DND-41 (cell line): ENCODE measurements at regions not wholly inside any gene's neighbourhood (a gene's known extent, or its start where the extent isn't known, plus 50 kb on each side); places are given as distances from the start of the nearest gene placed in this dataset.

ENCODE experiments used
- ATAC-seq: fragments of 200-7000 bp; cut with Tn5 transposase; 3 replicates; pipeline ENCODE4 v1.9.1; 2021; ENCODE audit warnings: low read depth; ENCODE audit not compliant: insufficient read depth
- DNase-seq: peaks from one replicate; pipeline ENCODE4 v3.0.0-alpha.2; 2020
- H2AFZ ChIP-seq: 2 replicates; pipeline ENCODE4 v1.6.0; 2012; ENCODE audit warnings: low read depth, low read length
- H3K27ac ChIP-seq: 2 replicates; pipeline ENCODE4 v1.5.1; 2012; ENCODE audit warnings: low read length, inconsistent platforms
- H3K27me3 ChIP-seq: fragments of 200-600 bp; sonication (generic); 2 replicates; pipeline ENCODE4 v1.6.0; 2012; ENCODE audit warnings: low read length, mild to moderate bottlenecking, inconsistent platforms; ENCODE audit not compliant: insufficient read depth, poor library complexity
- H3K36me3 ChIP-seq: 2 replicates; pipeline ENCODE4 v1.5.1; 2012; ENCODE audit warnings: low read length, inconsistent platforms; ENCODE audit not compliant: insufficient read depth
- H3K4me1 ChIP-seq: 2 replicates; pipeline ENCODE4 v1.5.1; 2012; ENCODE audit warnings: mild to moderate bottlenecking, low read length; ENCODE audit not compliant: insufficient read depth
- H3K4me2 ChIP-seq: 2 replicates; pipeline ENCODE4 v1.6.0; 2012; ENCODE audit warnings: mild to moderate bottlenecking, moderate library complexity, low read length, inconsistent platforms; ENCODE audit not compliant: insufficient read depth
- H3K4me3 ChIP-seq, 2 experiments: fragments of 200-600 bp in 1 of 2; shearing (Covaris generic) in 1 of 2; 2 replicates each; pipeline ENCODE4 v1.5.1; 2012 to 2016; ENCODE audit warnings: inconsistent platforms in 2 of 2, low read length in 2 of 2, mild to moderate bottlenecking in 2 of 2, low read depth in 1 of 2, moderate library complexity in 1 of 2
- H3K79me2 ChIP-seq: 2 replicates; pipeline ENCODE4 v1.6.0; 2012; ENCODE audit warnings: low read length, inconsistent platforms; ENCODE audit not compliant: insufficient read depth
- H3K9ac ChIP-seq: 2 replicates; pipeline ENCODE4 v1.6.0; 2012; ENCODE audit warnings: low read depth, mild to moderate bottlenecking, inconsistent platforms, low read length, moderate library complexity
- H3K9me3 ChIP-seq: 2 replicates; pipeline ENCODE4 v1.5.1; 2012; ENCODE audit warnings: low read length, moderate library complexity, mild to moderate bottlenecking, inconsistent platforms; ENCODE audit not compliant: insufficient read depth, severe bottlenecking
- H4K20me1 ChIP-seq: 2 replicates; pipeline ENCODE4 v1.6.0; 2012; ENCODE audit warnings: low read length; ENCODE audit not compliant: insufficient read depth
- EZH2 ChIP-seq: IDR thresholded peaks from 3 replicates; pipeline ENCODE4 v1.6.1; 2012; ENCODE audit warnings: borderline replicate concordance, low read depth, mild to moderate bottlenecking, moderate library complexity, low read length, inconsistent platforms; ENCODE audit not compliant: severe bottlenecking
- TF ChIP-seq, protein P1 (sequence below): IDR thresholded peaks from 2 replicates; pipeline ENCODE4 v1.5.1; 2012; ENCODE audit warnings: borderline replicate concordance, low read length, moderate library complexity, mild to moderate bottlenecking; ENCODE audit not compliant: poor library complexity, severe bottlenecking; ENCODE audit errors: extremely low read depth

DNA sequence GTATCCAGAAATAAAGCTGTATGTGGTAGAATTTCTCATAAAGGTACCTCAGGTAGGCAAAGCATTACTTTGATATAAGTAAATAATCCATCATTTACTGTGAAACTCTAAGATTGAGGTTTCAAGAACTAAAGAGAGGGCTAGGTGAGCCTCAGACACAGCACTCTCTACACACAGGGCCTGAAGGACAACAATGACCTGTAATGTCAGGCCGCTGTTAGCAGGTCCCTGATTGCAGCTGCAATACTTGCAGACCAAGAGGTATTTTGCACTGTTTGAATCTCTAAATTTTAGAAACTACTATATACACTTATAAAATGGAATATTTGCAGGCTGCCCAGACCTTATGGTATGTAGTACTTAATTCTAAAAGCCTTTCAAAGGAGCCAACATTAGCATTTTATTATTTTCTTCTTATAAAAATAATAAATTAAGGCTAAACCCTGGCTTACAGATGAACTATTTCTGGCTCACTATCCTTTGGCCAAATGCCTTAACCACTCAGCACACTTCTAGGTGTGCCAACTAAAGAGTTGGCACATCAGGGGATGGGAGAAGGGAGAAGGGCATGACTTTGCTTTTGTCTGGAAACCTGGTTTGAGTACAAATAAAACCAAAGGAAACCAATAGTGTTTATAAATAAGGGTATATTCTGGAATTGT, 66.7 kb upstream of the SLC39A10 start:
- H3K36me3 ChIP-seq: no peaks in the 10 kb centered on the region
- no peaks in the 10 kb centered on the region for H4K20me1 ChIP-seq
- H3K4me1 ChIP-seq: peaks cover 44% of the 10 kb centered on the region
- H2AFZ ChIP-seq: no peak overlapping the region
- H3K27me3 ChIP-seq: no peaks in the 10 kb centered on the region
- ATAC-seq (0 out of 3 replicates have a peak, but pooled peaks have one; percentile 4), DNase-seq (no peak)
- no peaks in the 10 kb centered on the region for H3K79me2 ChIP-seq
- H3K9ac ChIP-seq: no peak overlapping the region
- H3K9me3 ChIP-seq: no peaks in the 10 kb centered on the region
- no peak overlapping the region for H3K4me2 ChIP-seq
- TF ChIP-seq EZH2: no peak
- TF ChIP-seq, protein P1, sequence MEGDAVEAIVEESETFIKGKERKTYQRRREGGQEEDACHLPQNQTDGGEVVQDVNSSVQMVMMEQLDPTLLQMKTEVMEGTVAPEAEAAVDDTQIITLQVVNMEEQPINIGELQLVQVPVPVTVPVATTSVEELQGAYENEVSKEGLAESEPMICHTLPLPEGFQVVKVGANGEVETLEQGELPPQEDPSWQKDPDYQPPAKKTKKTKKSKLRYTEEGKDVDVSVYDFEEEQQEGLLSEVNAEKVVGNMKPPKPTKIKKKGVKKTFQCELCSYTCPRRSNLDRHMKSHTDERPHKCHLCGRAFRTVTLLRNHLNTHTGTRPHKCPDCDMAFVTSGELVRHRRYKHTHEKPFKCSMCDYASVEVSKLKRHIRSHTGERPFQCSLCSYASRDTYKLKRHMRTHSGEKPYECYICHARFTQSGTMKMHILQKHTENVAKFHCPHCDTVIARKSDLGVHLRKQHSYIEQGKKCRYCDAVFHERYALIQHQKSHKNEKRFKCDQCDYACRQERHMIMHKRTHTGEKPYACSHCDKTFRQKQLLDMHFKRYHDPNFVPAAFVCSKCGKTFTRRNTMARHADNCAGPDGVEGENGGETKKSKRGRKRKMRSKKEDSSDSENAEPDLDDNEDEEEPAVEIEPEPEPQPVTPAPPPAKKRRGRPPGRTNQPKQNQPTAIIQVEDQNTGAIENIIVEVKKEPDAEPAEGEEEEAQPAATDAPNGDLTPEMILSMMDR: no peak
- no peak overlapping the region for H3K4me3 ChIP-seq
- peak overlapping the region; percentile 11; the same call in 1 of the 2 replicates for H3K27ac ChIP-seq

DNA sequence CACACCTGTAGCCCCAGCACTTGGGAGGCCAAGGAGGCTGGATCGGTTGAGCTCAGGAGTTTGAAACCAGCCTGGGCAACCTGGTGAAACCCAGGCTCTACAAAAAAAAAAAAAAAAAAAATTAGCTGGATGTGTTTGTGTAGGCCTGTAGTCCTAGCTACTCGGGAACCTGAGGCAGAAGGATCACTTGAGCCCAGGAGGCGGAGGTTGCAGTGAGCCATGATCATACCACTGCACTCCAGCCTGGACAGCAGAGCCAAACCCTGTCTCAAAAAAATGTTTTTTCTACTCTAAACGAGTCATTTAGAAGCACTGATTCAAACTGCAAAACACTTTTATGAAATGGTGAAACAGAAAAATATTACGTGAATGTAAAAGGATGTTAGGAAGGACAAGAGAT, 69.1 kb upstream of the SLC39A10 start:
- H3K27me3 ChIP-seq: no peaks in the 10 kb centered on the region
- H3K79me2 ChIP-seq: 0 out of 2 replicates have a peak, but pooled peaks cover 3% of the 10 kb centered on the region
- H3K9ac ChIP-seq: no peak overlapping the region
- no peak overlapping the region; the same call in 1 of the 2 replicates for H3K27ac ChIP-seq
- H3K4me1 ChIP-seq: peaks cover 23% of the 10 kb centered on the region
- no peak overlapping the region for H3K4me3 ChIP-seq
- H3K4me2 ChIP-seq: no peak overlapping the region
- DNase-seq: no peak
- H3K36me3 ChIP-seq: peaks cover 6% of the 10 kb centered on the region; the same call in 1 of the 2 replicates
- H4K20me1 ChIP-seq: no peaks in the 10 kb centered on the region
- ATAC-seq: no peak
- H2AFZ ChIP-seq: no peak overlapping the region
- H3K9me3 ChIP-seq: no peaks in the 10 kb centered on the region
- no peak for TF ChIP-seq EZH2
- TF ChIP-seq, protein P1: no peak

DNA sequence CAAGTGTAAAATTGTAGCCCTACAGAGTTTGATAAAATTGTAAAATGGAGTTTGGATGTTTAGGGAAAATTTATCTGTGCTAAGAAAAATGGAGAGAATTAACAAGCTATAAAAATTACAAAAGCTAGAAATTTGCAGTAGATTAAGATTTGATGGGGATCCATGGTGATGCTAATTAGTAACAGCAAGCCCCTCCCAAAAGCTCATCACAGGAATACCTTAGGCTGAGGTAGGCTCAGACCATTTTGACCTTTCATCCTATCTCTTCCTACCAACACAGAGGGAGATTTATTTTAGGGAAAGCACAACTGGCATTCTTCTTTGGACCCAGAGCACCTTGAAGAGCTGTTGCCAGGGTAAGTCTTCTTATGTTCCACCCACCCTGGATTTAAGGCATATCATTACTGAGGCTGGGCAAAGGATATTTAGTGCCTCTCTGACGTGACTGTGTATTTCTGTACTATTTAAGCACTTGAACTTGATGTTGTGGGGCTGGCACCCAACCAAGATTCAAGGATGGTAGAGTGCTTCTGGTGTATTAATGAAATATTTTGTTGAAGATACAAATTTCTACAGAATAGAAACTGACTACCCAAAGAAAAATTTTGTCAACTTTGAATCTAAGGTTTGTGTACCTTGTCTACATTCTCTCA, 70.8 kb upstream of the SLC39A10 start:
- TF ChIP-seq, protein P1: no peak
- no peak for TF ChIP-seq EZH2
- peaks cover 7% of the 10 kb centered on the region; the same call in 1 of the 2 replicates for H3K36me3 ChIP-seq
- H3K4me2 ChIP-seq: no peak overlapping the region
- H3K4me3 ChIP-seq: no peak overlapping the region
- H3K9me3 ChIP-seq: no peaks in the 10 kb centered on the region
- ATAC-seq (no peak), DNase-seq (no peak)
- no peak overlapping the region for H2AFZ ChIP-seq
- H3K79me2 ChIP-seq: 0 out of 2 replicates have a peak, but pooled peaks cover 3% of the 10 kb centered on the region
- H3K4me1 ChIP-seq: peaks cover 7% of the 10 kb centered on the region
- no peak overlapping the region for H3K27ac ChIP-seq
- H3K9ac ChIP-seq: no peak overlapping the region
- H4K20me1 ChIP-seq: no peaks in the 10 kb centered on the region
- no peaks in the 10 kb centered on the region for H3K27me3 ChIP-seq
